Stimulated activated CD8-positive, alpha-beta memory T cell treated with anti-CD3 and anti-CD28 coated beads, Interleukin-15, amount 100 ng/mL, for 1 hour (primary cell): ENCODE measurements at regions not wholly inside any gene's neighbourhood (a gene's known extent, or its start where the extent isn't known, plus 50 kb on each side); places are given as distances from the start of the nearest gene placed in this dataset.
"Not testable (repeated sequence)": the region's sequence is repeated elsewhere in the genome, so short reads cannot be mapped to it uniquely, and the experiment has no call there.

Source experiments
- DNase-seq: peaks from one replicate; pipeline ENCODE4 v3.0.0-alpha.2; 2020; ENCODE audit warnings: low read depth

GRCh38 chr3:75446948-75447347, 217.2 kb upstream of the FRG2C start:
- not testable (repeated sequence) for DNase-seq

DNA sequence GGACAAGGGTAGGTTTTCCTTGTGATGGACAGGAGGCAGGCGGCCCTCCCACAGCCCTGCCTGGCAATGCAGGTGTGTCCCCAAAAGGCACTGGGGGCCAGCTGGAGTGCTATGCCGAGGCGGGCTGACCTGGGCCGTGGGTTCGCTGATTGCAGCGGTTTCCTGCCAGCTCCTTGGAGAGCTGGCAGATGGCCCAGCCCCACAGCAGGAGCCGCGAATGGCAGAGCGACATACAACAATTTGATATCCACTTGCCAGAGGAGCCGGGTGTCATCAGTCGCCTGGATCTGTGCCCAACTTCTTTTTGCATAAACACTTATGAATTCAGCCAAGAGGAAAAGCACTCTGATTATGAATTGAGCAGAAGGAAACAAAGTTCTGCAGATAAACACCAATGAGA, 210.8 kb upstream of the FRG2C start:
- not testable (repeated sequence) for DNase-seq

- DNase-seq, result not testable (repeated sequence)
These were observed 210.3 kb upstream of the FRG2C start for GRCh38 chr3:75453839-75454238.

- not testable (repeated sequence) for DNase-seq
These were observed 189.6 kb upstream of the FRG2C start for GRCh38 chr3:75474530-75474929.

- DNase-seq, result not testable (repeated sequence)
These were observed 167.5 kb upstream of the FRG2C start for GRCh38 chr3:75496600-75496999.

DNA sequence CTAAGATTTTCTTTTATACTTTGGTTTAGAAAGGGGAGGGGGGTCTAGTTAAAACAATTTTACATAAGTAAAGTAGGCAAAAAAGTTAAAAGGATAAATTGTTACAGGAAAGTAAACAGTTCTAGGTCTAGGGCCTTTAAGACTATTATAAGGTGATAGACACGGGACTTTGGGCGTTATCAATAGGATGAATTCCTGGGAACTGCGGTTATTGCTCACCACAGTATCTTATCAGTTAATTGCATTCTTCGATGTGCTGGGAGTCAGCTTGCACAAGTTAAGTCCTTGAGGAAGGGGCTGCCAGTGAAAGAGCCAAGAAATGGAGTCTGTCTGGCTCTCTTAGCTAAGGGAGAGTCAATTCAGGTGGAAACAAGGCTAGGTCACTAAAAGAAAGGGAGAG, 163.8 kb upstream of the FRG2C start:
- not testable (repeated sequence) for DNase-seq

- DNase-seq, result not testable (repeated sequence)
These were observed 162.0 kb upstream of the FRG2C start for GRCh38 chr3:75502171-75502570.

GRCh38 chr3:75502769-75503756, 161.1 kb upstream of the FRG2C start:
- not testable (repeated sequence) for DNase-seq

- DNase-seq, result no peak
These were observed 157.5 kb upstream of the FRG2C start for GRCh38 chr3:75506603-75507002.

GRCh38 chr3:75507956-75508355, 156.2 kb upstream of the FRG2C start:
- DNase-seq, result not testable (repeated sequence)

- DNase-seq, result not testable (repeated sequence)
These were observed 136.5 kb upstream of the FRG2C start for GRCh38 chr3:75527657-75528056.

DNA sequence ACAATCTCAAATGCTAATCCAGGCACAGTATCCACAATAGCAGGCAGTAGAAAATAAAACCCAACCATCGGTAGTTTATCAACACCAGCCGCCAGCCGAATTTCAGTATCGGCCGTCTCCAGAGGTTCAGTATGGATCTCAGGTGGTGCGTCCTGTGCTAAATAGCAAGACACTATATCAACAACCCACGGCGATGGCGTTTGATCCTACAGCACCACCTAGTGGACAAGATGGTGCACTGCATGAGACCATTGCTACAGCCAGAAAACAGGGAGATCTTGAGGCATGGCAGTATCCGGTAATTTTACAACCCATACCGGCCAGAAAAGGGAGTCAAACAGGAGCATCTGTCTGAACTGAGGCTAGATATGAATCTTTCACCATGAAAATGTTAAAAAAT, 112.0 kb upstream of the FRG2C start:
- DNase-seq, result not testable (repeated sequence)

DNA sequence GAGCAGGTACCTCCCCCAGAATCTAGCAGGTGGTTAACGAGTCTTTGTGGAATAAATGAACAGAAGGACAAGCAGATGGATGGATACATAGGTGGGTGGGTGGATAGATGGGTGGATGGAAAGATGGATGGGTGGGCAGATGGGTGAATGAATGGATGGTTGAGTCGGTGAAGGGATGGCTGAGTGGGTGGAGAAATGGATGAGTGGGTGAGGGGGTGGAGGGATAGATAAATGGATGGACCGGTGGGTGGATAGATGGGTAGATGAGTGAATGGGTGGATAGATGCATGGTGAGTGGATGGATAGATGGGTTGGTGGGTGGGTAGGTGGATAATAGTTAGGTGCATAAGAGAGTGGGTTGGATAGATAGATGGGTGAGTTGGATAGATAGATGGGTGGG, 99.7 kb upstream of the FRG2C start:
- not testable (repeated sequence) for DNase-seq

DNA sequence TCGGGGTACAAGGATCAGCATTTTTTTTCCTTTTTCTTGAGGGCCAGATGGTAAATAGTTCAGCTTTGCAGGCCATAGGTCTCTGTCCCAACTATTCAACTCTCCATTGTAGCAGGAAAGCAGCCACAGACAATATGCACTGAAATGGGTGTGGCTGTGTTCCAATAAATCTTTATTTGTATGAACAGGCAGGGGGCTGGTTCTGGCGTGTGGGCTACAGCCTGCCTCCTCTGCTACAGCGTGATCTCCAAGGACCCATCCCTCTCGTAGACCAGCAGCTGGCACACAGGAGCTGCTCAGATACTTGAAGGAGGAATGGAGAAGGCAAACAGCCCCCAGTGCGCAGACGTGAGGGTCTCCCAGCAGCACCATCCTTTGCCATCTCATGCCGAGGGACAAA, 91.8 kb upstream of the FRG2C start:
- not testable (repeated sequence) for DNase-seq

- DNase-seq, result not testable (repeated sequence)
These were observed 85.0 kb upstream of the FRG2C start for GRCh38 chr3:75579091-75579490.

DNA sequence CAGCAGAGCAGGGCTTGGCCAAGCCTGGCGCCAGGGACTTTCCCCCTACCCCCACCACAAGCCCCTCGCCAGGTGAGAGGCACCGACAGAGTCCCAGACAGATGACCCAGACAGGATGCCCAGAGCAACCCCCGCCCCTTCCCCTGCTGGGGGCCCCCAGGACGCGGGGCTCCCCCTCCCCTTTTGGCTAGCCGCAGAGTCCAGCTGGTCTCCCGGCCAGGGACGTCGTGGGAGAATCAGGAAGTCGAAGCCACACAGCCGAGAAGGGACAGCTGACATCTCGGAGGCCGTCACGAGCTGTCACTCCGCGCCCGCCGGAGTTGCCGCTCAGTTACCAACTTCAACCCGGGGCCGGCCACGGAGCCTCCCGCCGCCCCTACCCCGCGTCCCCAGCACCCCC, 84.6 kb upstream of the FRG2C start:
- not testable (repeated sequence) for DNase-seq

GRCh38 chr3:75579981-75580782, 83.9 kb upstream of the FRG2C start:
- DNase-seq, result peak; percentile 7

GRCh38 chr3:75582536-75582935, 81.6 kb upstream of the FRG2C start:
- not testable (repeated sequence) for DNase-seq

- DNase-seq, result not testable (repeated sequence)
These were observed 81.0 kb upstream of the FRG2C start for GRCh38 chr3:75583116-75583515.

DNA sequence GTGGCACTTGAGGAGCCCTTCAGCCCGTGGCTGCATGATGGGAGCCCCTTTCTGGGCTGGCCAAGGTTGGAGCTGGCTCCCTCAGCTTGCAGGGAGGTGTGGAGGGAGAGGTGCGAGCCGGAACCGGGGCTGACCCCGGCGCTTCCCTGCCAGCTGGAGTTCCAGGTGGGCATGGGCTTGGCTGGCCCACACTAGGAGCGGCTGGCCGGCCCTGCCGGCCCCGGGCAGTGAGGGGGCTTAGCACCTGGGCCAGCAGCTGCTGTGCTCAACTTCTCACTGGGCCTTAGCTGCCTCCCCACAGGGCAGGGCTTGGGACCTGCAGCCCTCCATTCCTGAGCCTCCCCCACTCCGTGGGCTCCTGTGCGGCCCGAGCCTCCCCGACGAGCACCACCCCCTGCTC, 76.4 kb upstream of the FRG2C start:
- DNase-seq, result not testable (repeated sequence)

- DNase-seq, result not testable (repeated sequence)
These were observed 73.7 kb upstream of the FRG2C start for GRCh38 chr3:75590382-75590781.

GRCh38 chr3:75604286-75604934, 59.7 kb upstream of the FRG2C start:
- not testable (repeated sequence) for DNase-seq
